Neural progenitor cell (in vitro differentiated cells): ENCODE measurements at regions not wholly inside any gene's neighbourhood (a gene's known extent, or its start where the extent isn't known, plus 50 kb on each side); places are given as distances from the start of the nearest gene placed in this dataset.
"Not testable (repeated sequence)": the region's sequence is repeated elsewhere in the genome, so short reads cannot be mapped to it uniquely, and the experiment has no call there.

Experiments
- DNase-seq: peaks from one replicate; pipeline ENCODE4 v3.0.0-alpha.2; 2016; ENCODE audit warnings: low spot score
- H2AFZ ChIP-seq: fragments of 200-600 bp; sonication (generic); replicated peaks from 2 replicates; pipeline ENCODE4 v1.6.1; 2016; ENCODE audit warnings: antibody characterized with exemption
- H3F3A ChIP-seq: fragments of 200-600 bp; sonication (generic); 2 replicates; pipeline ENCODE4 v1.6.1; 2016; ENCODE audit warnings: antibody characterized with exemption, low read depth
- H3K27ac ChIP-seq: fragments of 200-600 bp; sonication (generic); 2 replicates; pipeline ENCODE4 v1.5.1; 2016; ENCODE audit warnings: mild to moderate bottlenecking
- H3K27me3 ChIP-seq: fragments of 200-600 bp; sonication (generic); 2 replicates; pipeline ENCODE4 v1.6.1; 2016; ENCODE audit warnings: mild to moderate bottlenecking, moderate library complexity
- H3K36me3 ChIP-seq: fragments of 200-600 bp; sonication (generic); 2 replicates; pipeline ENCODE4 v1.5.1; 2016
- H3K4me1 ChIP-seq: fragments of 200-600 bp; sonication (generic); 2 replicates; pipeline ENCODE4 v1.6.1; 2016; ENCODE audit warnings: mixed run types
- H3K4me2 ChIP-seq: fragments of 200-600 bp; sonication (generic); 2 replicates; pipeline ENCODE4 v1.6.1; 2016
- H3K4me3 ChIP-seq: fragments of 200-600 bp; sonication (generic); 2 replicates; pipeline ENCODE4 v1.5.1; 2016
- H3K79me2 ChIP-seq: fragments of 200-600 bp; sonication (generic); 2 replicates; pipeline ENCODE4 v1.6.1; 2016; ENCODE audit warnings: low read depth
- H3K9ac ChIP-seq: fragments of 200-600 bp; sonication (generic); 2 replicates; pipeline ENCODE4 v1.6.1; 2016
- H3K9me3 ChIP-seq: fragments of 200-600 bp; sonication (generic); 2 replicates; pipeline ENCODE4 v1.5.1; 2016; ENCODE audit warnings: low read depth
- H4K20me1 ChIP-seq: fragments of 200-600 bp; sonication (generic); 2 replicates; pipeline ENCODE4 v1.6.1; 2016; ENCODE audit warnings: low read depth
- H3K27ac Mint-ChIP-seq: 3 replicates; pipeline ENCODE4 v1.8.0; 2021; ENCODE audit warnings: mixed read lengths
- H3K27me3 Mint-ChIP-seq: 2 replicates; pipeline ENCODE4 v1.8.0; 2022; ENCODE audit warnings: low read depth, mild to moderate bottlenecking, inconsistent platforms, moderate library complexity, mixed read lengths; ENCODE audit not compliant: insufficient read depth
- H3K36me3 Mint-ChIP-seq: 3 replicates; pipeline ENCODE4 v1.8.0; 2021; ENCODE audit warnings: mixed read lengths
- H3K4me1 Mint-ChIP-seq: 3 replicates; pipeline ENCODE4 v1.8.0; 2021; ENCODE audit warnings: mixed read lengths
- H3K4me3 Mint-ChIP-seq: 3 replicates; pipeline ENCODE4 v1.8.0; 2021; ENCODE audit warnings: mild to moderate bottlenecking, moderate library complexity, mixed read lengths
- H3K9me3 Mint-ChIP-seq: 3 replicates; pipeline ENCODE4 v1.8.0; 2020; ENCODE audit warnings: mixed read lengths
- CTCF ChIP-seq: fragments of 200-600 bp; sonication (generic); IDR thresholded peaks from 2 replicates; pipeline ENCODE4 v1.5.1; 2017; ENCODE audit warnings: antibody characterized with exemption, mild to moderate bottlenecking
- EZH2 ChIP-seq: fragments of 200-600 bp; sonication (generic); IDR thresholded peaks from 2 replicates; pipeline ENCODE4 v1.6.1; 2017; ENCODE audit warnings: antibody characterized with exemption, mild to moderate bottlenecking, moderate library complexity
- EZH2phosphoT487 ChIP-seq: fragments of 200-600 bp; sonication (generic); IDR thresholded peaks from 2 replicates; pipeline ENCODE4 v1.6.1; 2017; ENCODE audit warnings: antibody characterized with exemption

GRCh38 chr4:57187246-57187645 is 77.1 kb upstream of the IGFBP7 start:
- H3F3A ChIP-seq: peaks cover 3% of the 10 kb centered on the region
- no peak for DNase-seq
- H3K27ac ChIP-seq: no peak overlapping the region
- Mint-ChIP-seq H3K27me3 (peaks cover 9% of the 10 kb centered on the region), H3K27ac (no peak overlapping the region), H3K4me3 (no peak overlapping the region), H3K36me3 (no peaks in the 10 kb centered on the region), H3K4me1 (peaks cover 48% of the 10 kb centered on the region), H3K9me3 (no peaks in the 10 kb centered on the region)
- H3K4me2 ChIP-seq: no peak overlapping the region
- H2AFZ ChIP-seq: no peak overlapping the region
- no peaks in the 10 kb centered on the region for H3K79me2 ChIP-seq
- TF ChIP-seq EZH2phosphoT487: no peak
- no peak for TF ChIP-seq CTCF
- no peak for TF ChIP-seq EZH2
- H4K20me1 ChIP-seq: no peaks in the 10 kb centered on the region
- H3K36me3 ChIP-seq: no peaks in the 10 kb centered on the region
- H3K9me3 ChIP-seq: no peaks in the 10 kb centered on the region
- no peak overlapping the region for H3K9ac ChIP-seq
- peaks cover 11% of the 10 kb centered on the region for H3K4me1 ChIP-seq
- peaks cover 17% of the 10 kb centered on the region for H3K27me3 ChIP-seq
- H3K4me3 ChIP-seq: no peak overlapping the region

- Histone ChIP-seq H3K27ac (no peak overlapping the region), H3K79me2 (no peaks in the 10 kb centered on the region), H3K4me2 (peak overlapping the region; percentile 22), H3K9ac (no peak overlapping the region), H2AFZ (peak overlapping the region; percentile 50), H3K9me3 (no peaks in the 10 kb centered on the region), H3K4me3 (no peak overlapping the region), H3K27me3 (peaks cover 17% of the 10 kb centered on the region), H3F3A (no peaks in the 10 kb centered on the region), H3K36me3 (no peaks in the 10 kb centered on the region), H3K4me1 (peaks cover 4% of the 10 kb centered on the region), H4K20me1 (no peaks in the 10 kb centered on the region)
- H3K4me3 Mint-ChIP-seq: no peak overlapping the region
- TF ChIP-seq CTCF (no peak), EZH2phosphoT487 (no peak)
- H3K27me3 Mint-ChIP-seq: peaks cover 11% of the 10 kb centered on the region
- peaks cover 1% of the 10 kb centered on the region for H3K36me3 Mint-ChIP-seq
- no peak for DNase-seq
- peaks cover 25% of the 10 kb centered on the region for H3K4me1 Mint-ChIP-seq
- no peak overlapping the region for H3K27ac Mint-ChIP-seq
- H3K9me3 Mint-ChIP-seq: peaks cover 2% of the 10 kb centered on the region
These were observed 74.3 kb upstream of the IGFBP7 start for GRCh38 chr4:57184378-57185029.

GRCh38 chr4:57182132-57182874 is 72.1 kb upstream of the IGFBP7 start:
- H2AFZ ChIP-seq: no peak overlapping the region
- H4K20me1 ChIP-seq: no peaks in the 10 kb centered on the region
- no peaks in the 10 kb centered on the region for H3K79me2 ChIP-seq
- peaks cover 4% of the 10 kb centered on the region for H3K4me1 ChIP-seq
- no peaks in the 10 kb centered on the region for H3K9me3 ChIP-seq
- H3K9me3 Mint-ChIP-seq: peaks cover 2% of the 10 kb centered on the region
- H3K9ac ChIP-seq: no peak overlapping the region
- no peak overlapping the region for H3K4me2 ChIP-seq
- H3K36me3 ChIP-seq: no peaks in the 10 kb centered on the region
- no peak for DNase-seq
- peak overlapping the region; percentile 76 for H3K27ac Mint-ChIP-seq
- peaks cover 7% of the 10 kb centered on the region for H3K27me3 Mint-ChIP-seq
- peaks cover 23% of the 10 kb centered on the region for H3K4me1 Mint-ChIP-seq
- H3K27me3 ChIP-seq: no peaks in the 10 kb centered on the region
- H3K4me3 Mint-ChIP-seq: no peak overlapping the region
- H3K27ac ChIP-seq: no peak overlapping the region
- H3K4me3 ChIP-seq: no peak overlapping the region
- peaks cover 1% of the 10 kb centered on the region for H3K36me3 Mint-ChIP-seq
- no peak for TF ChIP-seq CTCF
- TF ChIP-seq EZH2phosphoT487: no peak
- no peak for TF ChIP-seq EZH2
- H3F3A ChIP-seq: no peaks in the 10 kb centered on the region

- not testable (repeated sequence) for H3K9me3 ChIP-seq, H3F3A ChIP-seq, H3K9ac ChIP-seq, H2AFZ ChIP-seq, H3K36me3 ChIP-seq, DNase-seq, H3K4me2 ChIP-seq, H3K36me3 Mint-ChIP-seq, H3K4me1 ChIP-seq, H3K27ac Mint-ChIP-seq, H3K27me3 ChIP-seq, H3K4me3 ChIP-seq, H3K79me2 ChIP-seq, H3K27ac ChIP-seq, H4K20me1 ChIP-seq, H3K4me3 Mint-ChIP-seq
- Mint-ChIP-seq H3K9me3 (peaks cover 29% of the 10 kb centered on the region), H3K4me1 (peaks cover 29% of the 10 kb centered on the region), H3K27me3 (peaks cover 11% of the 10 kb centered on the region)
These were observed 63.0 kb upstream of the IGFBP7 start for GRCh38 chr4:57173136-57173535.
